Hindlimb muscle (tissue), 1 donor: ENCODE measurements at regions not wholly inside any gene's neighbourhood (a gene's known extent, or its start where the extent isn't known, plus 50 kb on each side); places are given as distances from the start of the nearest gene placed in this dataset.
"Not testable (repeated sequence)": the region's sequence is repeated elsewhere in the genome, so short reads cannot be mapped to it uniquely, and the experiment has no call there.

ENCODE experiments used
- DNase-seq: peaks from one replicate; pipeline ENCODE4 v3.0.0-alpha.2; 2013

DNA sequence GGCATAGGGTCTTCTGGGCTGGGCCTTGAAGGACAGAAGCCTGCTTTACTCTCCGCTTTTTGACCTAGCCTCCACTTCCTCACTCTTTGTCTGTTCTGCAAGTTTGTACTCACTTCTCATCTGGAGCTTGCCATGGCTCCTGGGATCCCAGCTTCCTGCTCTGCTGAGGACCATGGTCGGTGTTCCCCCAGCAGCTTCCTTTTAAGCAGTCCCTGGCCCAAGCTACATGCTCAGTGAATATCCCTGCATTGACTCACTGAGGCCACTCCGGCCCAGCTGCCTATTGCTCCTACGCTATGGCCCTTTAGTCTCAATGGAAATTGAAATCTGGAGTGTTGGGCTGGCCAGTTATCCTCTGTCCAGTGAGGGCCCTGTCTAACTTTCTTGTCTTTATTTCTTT, 427.7 kb downstream of the RPS24 start:
- DNase-seq: no peak

DNA sequence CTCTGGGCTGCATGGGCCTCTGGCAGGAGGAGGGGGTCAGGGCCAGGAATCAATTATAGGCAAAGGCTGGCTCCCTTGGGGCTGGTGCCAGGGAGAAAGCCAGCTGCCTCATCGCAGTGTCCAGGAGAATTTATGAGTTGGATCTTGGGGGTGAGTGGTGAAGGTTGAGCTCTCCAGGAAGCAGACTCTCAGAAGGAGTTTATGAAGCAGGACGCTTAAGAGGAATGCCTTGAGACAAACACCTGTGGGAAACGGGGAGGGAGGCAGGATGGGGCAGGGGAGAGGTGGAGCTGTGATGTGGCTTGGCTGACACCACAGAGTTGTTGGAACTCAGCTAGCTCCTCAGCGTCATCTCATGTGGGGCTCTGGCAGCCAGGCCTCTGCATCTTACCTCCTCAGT, 428.5 kb downstream of the RPS24 start:
- DNase-seq: no peak

DNA sequence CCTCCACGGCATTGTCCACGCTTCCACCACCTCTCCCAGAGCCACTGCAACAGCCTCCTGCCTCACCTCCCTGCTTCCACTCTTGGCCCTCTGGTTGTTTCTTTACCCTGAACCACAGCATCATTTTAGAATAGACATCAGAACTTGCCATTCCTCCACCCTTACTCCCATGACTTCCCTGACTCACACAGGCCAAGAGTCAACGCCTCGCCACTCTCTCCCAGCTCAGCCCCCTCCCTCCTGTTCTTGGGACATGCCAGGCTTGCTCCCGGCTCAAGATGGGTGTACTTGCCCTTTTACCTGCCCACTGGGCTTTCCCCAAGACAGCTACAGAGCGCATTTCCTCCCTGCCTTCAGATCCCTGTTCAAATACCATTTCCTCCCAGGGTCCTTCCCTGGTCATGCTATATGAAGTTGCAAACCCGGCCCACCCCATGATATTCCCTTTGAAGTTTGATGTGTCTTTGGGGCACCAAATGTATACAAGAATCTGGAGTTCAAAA, 429.1 kb downstream of the RPS24 start:
- DNase-seq: no peak

DNA sequence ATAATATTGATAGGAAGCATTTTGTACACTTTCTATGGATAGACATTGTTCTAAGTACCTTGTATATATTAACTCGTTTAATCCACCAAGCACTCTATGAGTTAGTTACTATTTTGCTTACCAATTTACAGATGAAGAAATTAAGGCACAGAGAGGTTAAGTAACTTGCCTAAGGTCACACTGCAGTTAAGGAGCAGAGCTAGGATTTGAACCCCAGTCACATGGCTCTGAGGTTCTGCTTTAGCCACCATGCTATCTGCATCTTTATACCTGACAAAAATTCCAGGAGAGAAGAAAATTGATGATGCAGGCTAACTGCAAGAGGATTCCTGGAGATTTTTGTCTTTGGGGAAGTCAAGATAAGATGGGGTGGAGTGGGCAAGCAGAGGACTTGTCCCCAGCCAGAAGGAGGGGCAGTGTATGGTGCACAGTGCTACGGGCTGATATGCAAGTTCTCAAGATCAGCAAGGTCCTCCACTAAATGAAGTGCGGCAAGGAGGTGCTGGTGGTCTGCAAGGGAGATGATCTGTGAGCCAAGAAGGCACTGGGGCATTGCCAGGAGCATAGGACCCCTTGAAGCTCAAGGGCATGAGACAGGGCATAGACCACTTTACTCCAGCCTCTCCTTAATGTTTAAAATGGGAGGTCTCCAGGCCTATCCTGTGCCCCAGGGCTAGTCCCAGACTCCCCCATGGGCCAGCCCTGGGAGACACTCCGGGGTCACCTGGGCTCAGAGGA, 430.6 kb downstream of the RPS24 start:
- DNase-seq: no peak

DNA sequence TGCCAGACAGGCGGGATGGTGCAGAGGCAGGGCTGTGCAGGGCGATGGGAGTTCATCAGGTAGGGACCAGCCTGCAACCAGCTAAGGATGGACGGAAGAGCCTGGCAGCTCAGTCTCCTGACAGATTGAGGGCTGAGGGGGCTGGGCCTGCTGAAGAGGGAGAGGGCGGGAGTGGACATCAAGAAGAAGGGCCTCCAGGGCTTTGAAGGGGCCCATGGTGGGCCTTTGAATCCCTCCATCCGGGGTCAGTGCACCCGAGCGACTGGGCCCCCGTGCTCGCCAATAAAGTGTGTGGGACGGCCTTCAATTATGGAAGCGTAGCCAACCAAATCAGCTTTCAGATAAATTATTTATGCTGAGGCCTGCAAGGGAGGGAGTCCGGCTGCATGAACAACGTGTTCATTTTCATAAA, 431.2 kb downstream of the RPS24 start:
- DNase-seq: no peak

DNA sequence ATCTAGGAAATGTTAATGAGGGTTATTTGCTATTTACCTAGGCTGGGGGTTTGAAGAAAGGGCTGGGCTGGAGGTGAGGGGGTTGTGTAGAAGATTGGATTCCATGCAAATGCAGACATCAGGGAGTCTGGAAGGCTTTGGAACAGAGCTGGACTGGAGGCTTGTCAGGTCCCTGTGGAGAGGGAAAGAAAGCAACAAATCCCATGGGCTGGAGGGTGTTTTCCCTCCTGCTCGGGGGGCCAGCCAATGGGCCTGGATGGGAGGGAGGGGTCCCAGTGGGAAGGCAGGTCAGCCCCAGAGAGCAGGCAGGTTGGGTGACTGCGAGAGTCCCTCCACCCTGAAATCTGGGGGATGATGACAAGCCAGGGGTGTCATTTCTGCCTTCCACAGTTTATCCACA, 431.8 kb downstream of the RPS24 start:
- DNase-seq: no peak

DNA sequence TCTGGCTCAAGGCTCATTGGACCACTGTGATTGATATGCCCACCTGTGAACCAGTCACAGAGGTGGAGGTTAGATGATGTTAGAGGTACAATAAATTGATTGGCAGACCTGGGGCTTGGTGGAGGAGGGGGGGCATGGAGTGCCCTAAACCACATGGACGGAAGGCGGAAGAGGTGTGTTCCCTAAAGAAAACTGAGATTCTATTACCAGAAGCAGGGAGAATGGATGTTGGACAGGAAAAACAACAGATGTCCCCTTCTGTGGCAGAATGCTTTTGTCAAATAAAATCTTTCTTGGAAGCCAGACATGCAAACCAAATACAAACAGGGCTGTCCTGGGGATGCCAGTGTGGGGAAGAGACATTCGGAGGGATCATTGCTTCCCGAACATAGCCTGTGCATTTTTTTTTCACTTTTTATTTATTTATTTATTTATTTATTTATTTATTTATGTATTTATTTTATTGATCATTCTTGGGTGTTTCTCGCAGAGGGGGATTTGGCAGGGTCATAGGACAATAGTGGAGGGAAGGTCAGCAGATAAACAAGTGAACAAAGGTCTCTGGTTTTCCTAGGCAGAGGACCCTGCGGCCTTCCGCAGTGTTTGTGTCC, 433.9 kb downstream of the RPS24 start:
- no peak for DNase-seq

DNA sequence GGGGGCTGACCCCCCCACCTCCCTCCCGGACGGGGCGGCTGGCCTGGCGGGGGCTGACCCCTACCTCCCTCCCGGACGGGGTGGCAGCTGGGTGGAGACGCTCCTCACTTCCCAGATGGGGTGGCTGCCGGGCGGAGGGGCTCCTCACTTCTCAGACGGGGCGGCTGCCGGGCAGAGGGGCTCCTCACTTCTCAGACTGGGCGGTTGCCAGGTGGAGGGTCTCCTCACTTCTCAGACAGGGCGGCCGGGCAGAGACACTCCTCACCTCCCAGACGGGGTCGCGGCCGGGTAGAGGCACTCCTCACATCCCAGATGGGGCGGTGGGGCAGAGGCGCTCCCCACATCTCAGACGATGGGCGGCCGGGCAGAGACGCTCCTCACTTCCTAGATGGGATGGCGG, 435.1 kb downstream of the RPS24 start:
- DNase-seq: not testable (repeated sequence)

DNA sequence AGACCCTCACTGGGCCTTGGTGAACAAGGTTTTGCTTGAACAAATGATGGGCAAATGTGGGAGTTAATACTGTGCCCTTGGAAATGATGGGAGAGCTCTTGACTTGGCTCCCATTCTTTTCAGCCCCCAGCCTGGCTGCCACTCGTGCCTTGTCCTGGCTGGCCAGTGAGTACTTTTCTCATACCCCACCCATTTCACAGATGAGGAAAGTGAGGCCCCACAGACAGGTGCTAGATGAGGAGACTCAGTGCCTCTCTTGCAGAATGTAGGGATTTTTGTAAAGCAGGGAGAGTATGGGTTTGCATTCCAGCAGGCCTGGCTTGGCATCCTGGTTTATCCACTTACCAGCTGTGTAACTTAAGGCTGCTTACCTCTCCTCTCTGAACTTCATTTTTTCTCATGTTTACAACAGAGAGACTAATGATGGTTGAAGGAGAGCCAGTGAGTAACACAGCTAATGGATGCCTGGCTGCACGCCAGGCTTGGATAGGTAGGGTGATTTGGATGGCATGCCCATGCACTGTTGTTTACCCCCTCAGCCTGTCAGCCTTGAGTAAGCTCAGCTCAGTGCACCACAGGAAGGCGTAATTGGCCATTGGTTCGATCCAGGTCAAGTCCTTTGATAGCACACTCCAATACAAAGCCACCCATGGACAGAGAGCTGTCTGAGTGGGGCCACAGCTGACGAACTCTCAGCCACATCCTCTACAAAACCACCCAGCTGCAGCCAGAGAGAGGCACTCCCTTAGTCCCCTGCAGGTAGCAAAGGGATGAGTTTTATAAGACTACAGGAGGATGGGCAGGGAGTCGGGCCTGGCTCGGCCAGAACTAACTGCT, 436.8 kb downstream of the RPS24 start:
- DNase-seq: no peak

DNA sequence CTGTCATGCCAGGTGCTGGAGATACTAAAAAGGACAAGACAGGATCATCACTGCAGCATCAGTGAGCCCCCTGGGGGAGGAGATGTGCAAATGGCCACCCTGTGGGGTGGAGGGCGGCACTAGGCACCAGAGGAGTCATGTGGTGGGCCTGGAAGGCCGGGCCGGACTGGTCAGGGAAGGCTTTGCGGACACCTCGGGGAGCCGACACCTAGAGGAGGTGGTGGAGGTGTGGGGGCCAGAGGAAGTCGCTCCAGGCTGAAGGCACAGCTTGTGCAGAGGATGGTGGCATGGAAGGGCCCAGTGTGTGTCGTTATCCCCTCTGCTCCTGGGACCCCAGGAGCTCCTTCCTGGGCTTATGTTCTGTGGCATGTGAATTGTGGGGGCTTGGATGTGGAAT, 437.7 kb downstream of the RPS24 start:
- DNase-seq: no peak

DNA sequence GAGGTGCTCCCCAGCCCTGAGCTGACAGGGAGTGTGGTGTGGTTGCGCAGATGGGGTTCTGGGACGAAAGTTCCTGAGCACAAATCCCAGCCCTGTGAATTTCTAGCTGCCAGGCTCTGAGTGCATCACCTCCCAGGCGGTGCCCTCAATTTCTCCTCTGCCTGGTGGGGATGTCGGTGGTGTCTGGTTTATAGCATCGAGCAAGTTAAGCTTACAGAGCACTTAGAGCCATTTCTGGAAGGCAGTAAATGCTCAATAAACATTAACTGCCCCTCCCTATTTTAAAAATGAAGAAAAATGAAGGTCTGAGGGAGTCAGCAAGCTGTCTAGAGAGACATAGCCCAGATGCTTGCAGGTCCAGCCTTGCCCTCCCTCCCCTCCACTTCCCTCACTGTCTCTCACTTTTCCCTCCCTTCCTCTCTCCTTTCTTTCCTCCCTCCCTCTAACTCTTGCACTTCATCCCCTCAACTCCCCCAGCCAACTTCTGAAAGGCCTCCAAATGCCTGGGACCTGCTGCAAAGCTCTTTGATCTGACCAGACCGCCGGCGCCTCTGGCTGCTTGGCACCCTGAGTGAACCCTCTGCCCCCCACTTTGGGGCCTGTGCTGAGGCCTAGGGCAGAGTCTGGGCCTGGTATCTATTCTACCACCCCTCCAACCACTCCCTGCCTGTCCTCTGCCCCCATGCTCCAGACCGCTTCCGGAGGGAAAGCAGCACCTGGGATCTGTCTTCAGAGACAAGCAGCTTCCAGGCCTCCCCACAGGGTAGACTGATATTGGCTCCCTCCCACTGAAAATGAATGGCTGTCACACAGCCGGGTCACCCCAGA, 438.3 kb downstream of the RPS24 start:
- no peak for DNase-seq

DNA sequence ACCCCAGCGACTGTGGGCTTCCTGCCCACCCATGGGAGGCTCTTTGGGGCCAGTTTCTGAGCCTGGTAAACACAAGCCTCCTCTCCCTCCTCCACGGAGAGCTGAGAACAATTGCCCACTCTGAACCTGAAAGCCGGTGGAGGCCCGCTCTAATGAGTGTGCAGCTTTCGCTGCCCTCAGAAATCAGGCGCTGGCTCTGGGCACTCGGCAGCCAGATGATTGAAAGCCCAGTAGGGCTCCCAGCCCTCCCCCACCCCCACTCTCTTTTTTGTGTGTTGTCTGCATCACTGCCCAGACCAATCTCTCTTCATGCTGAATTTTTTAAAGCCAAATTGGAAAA, 438.9 kb downstream of the RPS24 start:
- DNase-seq: no peak

DNA sequence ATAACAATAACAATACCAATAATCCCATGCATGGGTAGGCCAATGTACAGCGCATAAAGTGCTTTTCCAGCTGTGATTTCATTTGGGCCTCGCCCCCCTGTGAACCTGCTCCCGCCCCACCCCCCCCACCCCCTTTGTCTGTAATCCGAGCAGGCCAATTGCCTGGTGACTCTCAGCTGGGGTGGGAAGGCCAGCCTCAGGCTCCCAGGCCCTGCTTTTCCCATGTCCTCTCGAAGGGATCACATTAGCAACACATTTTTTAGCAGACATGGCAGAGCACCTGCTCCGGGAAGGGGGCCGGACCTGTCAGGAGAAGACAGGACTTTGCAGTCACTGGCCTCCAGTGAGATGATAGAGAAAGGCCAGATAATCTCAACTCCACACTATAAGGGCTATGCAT, 439.3 kb downstream of the RPS24 start:
- DNase-seq: no peak

DNA sequence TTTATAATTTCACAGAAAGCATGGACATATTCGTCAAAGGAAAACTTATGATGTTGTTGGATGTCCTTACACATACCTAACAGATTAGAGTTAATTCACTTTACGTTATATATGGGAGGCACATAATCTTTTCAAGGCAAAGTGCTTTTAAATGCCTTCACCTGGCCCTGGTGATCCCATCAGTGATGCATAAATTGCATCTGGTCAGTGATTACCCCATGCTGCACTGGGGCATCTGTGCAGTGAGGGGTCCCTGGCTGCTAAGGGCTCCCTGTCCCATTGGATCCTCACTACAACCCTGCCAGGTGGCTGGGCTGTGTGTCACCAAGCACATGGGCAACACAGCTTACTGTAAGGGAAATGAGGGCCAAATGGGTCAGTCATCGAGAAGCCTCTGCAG, 441.1 kb downstream of the RPS24 start:
- no peak for DNase-seq

DNA sequence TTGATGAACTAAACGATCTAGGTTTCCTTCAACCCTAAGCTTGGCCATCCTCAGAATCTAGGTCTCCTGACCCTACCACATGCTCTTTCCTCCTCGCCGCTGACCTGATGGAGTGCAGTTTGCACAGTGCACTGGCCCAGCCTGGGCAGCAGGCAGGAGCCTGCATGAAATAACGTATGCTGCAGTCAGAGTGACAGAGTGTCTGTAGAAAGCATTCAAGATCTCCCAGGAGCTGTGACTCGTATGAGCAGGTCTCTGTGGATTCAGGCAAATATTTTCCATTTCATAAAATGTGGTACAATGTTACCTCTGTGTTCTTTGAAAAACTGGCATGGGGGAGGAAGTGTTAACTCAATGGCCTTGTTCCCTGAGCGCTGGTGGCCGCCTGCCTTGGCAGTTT, 441.8 kb downstream of the RPS24 start:
- no peak for DNase-seq

DNA sequence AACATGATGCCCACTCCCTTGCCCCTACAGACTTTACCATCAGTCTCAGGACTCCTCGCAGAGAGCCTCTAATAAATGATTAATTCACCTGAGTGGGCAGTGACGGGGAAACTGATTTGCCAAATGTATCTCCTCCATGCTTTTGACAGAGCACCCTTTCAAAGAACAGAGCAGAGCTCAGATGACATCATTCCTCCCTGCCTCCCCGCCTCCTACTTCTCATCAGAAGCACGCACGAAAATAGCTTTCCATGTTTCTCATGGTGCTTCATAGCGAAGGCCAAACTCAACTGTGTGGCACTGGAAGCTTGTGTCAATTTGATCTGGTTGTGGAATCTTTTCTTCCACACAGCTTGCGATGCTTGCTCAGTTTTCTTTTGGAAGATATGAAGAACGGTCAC, 442.5 kb downstream of the RPS24 start:
- DNase-seq: no peak

DNA sequence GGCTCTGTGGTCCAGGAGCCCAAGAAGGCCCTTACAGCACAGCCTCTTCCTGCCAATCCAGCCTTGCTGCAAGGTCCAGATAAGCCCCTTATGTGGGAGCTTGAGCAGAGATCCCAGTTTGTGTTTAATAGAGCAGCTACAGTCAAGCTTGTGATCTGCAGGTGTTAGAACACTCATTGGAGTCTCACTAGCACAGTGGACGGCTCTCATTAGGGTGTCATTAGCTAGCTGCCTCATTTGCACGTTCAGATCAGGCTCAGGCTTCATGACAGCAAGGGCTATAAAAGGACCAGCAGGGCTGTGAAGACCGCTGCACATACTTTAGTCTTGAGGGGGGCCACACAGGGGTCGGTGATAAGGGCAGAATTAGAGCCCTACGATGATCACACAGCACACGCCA, 443.2 kb downstream of the RPS24 start:
- DNase-seq: no peak

DNA sequence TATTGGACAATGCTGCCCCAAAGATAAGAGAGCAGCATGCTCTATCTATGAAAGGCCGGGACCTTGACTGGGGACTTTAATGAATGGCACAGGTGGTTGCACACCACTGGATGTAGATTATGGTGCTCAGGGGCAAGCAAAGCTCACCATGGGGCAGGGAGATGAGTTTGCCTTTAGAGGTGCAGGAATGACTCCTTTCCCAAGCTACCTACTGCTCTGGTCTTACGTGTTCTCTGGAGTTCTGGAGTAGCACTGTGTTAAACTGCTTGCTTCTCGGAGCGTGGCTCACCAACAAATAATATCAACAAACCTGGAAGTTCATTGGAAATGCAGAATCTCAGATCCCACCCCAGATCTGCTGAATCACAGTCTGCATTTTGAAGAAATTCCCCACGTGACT, 445.3 kb downstream of the RPS24 start:
- DNase-seq: no peak

DNA sequence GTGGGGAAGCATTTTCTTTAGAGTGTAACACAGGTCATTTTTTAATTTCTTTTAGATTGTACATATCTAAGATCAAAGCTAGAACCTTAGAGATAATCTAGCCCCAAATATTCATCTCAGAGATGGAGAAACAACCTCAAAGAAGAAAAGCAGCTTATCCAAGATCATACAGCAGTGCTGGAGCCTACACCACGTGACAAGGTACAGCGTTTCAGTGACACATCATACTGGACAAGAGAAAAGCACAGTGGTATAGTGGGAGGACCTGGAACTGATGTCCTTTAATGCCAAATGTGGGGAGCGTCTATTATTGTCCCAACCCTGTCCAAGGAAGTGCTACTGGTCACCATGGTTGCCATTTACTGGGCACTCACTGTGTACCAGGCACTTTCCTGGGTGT, 445.8 kb downstream of the RPS24 start:
- DNase-seq: no peak

DNA sequence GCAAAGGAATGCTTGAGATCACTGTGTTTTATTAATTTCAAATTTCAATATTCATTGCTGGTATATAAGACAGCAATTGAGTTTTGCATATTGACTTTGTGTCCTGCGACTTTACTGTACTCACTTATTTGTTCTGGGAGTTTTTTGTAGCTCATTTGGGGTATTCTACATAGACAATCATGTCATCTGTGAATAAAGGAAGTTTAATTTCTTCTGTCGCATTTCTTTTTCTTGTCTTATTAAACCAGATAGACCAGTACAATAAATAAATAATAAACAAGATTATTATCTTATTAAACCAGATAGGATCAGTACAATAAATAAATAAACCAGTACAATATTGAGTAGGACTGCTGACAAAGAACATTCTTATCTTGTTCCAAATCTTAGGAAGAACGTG, 448.2 kb downstream of the RPS24 start:
- DNase-seq: no peak

DNA sequence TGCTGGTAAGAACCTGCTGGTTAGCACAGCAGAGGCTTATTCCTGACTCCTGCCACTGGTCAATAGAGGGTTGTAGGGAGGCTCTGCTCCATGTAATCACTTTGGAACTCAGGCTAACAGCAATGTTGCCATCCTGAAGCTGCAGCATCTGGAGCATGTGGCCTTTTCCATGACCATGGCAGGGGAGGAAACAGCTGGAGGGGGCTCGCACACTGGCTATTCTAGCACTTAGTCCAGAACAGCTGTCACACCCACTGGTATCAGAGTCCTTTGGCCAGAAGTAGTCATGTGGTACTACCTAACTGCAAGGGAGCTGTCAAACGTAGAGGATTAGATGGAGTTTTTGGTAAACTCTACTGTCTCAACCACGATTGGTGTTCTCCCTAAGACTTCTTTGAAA, 450.0 kb downstream of the RPS24 start:
- DNase-seq: no peak

DNA sequence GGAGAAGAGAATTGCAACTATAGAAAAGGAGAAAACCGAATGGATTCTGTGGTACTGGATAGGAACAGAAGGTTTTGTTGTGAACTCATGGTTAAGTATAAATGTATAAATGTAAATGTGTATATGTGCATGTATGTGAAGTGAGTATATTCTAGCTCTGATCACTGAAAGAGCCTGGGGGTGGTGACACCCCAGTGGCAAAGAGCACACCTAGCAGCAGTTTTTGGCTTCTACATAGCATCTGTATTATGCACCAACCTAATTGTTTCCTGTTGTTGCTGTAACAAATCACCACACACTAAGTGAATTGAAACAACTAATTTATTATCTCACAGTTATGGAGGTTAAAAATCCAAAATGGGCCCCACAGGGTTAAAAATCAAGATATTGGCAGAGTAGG, 455.4 kb downstream of the RPS24 start:
- DNase-seq: no peak

DNA sequence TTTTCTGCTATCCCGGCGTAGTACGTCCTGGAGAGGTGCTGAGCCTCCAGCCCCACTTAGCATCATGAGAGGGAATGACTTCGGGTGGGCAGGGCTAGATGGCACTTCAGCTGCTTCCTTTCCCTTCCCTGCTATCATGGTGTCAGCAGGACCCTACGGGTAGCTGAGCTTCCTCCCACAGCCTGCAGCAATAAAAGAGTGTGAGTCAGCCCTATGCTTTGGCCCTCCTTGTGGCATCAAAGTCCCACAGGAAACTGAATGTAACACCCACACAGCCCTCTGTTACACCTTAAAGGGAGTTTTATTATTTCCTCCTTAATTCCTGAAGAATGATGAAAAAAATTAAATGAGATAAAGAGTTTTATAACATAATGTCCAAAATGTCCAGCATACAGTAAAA, 458.1 kb downstream of the RPS24 start:
- no peak for DNase-seq
